GM19025 (cell line): ENCODE measurements at regions not wholly inside any gene's neighbourhood (a gene's known extent, or its start where the extent isn't known, plus 50 kb on each side); places are given as distances from the start of the nearest gene placed in this dataset.
"Not testable (repeated sequence)": the region's sequence is repeated elsewhere in the genome, so short reads cannot be mapped to it uniquely, and the experiment has no call there.

Experiments used
- ATAC-seq: cut with Tn5 transposase; IDR thresholded peaks from one replicate; pipeline ENCODE4 v1.9.1; 2021; ENCODE audit warnings: mild to moderate bottlenecking, low read depth, moderate library complexity; ENCODE audit not compliant: unreplicated experiment

GRCh38 chr13:79191501-79191900 is 214.6 kb downstream of the RBM26 start:
- no peak for ATAC-seq

GRCh38 chr13:79190932-79191331 is 215.1 kb downstream of the RBM26 start:
- ATAC-seq: peak; percentile 32

GRCh38 chr13:79187917-79188690 is 218.0 kb downstream of the RBM26 start:
- ATAC-seq: no peak

GRCh38 chr13:79185580-79185979 is 220.5 kb downstream of the RBM26 start:
- no peak for ATAC-seq

DNA sequence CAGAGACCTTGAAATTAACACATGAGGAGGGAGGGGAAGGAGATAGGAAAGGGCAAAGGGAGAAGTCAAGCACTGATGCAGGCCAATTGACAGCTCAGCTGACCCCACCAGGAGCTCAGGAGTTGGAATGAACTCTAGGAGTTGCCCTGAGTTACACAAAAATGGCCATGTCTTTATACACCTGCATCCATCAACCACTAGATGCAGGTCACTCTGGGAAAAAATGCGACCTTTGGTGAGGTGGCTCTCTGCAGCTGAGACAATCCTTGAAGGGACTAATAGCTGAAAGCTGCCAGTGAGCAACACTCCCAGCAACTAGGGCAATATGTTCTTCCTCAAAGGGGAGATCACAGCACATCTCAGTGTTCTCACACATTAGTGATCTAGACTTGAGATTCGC is 222.8 kb downstream of the RBM26 start:
- ATAC-seq: no peak

- ATAC-seq: not testable (repeated sequence)
Measured at GRCh38 chr13:79173691-79174090, 232.4 kb downstream of the RBM26 start.

DNA sequence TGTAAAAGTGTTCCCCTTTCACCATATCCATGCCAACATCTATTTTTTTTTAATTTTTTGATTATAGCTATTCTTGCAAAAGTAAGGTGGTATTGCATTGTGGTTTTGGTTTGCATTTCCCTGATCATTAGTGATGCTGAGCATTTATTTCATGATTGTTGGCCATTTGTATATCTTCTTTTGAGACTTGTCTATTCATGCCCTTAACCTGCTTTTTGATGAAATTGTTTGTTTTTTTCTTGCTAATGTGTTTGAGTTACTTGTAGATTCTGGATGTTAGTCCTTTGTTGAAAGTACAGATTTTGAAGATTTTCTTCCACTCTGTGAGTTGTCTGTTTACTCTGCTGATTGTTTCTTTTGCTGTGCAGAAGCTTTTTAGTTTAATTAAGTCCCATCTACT is 233.1 kb downstream of the RBM26 start:
- not testable (repeated sequence) for ATAC-seq

DNA sequence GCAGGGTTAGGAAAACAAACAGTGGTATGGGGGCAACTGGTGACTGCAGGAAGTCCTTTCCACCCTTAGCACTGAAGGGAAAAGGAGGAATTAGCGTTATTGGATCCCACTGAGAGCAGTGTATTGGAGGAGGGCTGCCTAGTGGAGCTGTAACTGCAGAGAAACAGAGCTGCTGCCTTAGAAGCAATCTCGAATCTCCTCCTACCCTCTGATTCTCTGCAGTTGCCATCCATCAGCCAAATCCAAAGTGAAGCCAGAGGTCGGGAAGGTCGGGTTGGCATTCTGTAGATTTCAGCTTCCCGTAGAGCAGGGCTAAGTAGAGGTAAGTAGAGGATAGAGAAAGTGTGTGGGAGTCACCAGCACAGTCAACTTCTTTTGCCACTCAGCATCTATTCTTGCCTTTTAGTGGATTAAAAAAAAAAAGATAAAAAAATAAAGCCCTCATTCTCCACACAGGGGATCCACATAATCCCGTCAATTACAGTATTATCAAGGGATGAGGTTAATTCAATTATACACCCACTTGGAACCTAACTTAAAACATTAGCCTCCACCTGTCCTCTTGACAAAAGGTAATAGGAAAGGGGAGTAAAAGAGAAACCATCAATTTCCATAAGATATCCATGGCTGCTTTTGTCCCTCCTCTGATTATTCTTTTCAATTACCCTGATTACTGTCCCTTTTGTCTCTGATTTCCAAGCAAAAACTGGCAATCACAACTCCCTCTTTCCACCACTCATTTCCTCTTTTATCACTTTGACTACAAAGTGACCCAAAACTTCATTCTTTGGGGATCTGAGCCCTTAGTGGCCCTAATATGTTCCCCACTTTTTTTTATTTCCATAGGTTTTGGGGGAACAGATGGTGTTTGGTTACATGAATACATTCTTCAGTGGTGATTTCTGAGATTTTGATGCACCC is 234.7 kb downstream of the RBM26 start:
- ATAC-seq: no peak

DNA sequence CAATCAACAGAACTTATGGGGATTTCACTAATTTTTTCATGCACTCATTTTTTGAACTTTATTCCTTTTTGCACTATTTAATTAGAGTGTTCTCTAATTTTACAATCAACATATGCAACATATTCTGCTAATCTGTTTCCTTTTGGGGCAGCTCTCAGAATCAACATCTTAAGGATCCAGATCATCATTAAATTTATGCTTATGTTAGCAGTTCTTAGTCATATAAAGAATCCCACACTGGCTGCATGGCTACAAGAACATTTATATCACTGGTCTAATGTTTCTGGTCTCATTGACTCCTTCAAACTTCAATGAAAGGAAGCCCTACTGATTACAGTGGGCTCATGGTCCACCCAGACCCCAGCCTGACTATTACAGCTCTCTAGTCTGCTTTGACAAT is 245.2 kb downstream of the RBM26 start:
- no peak for ATAC-seq

DNA sequence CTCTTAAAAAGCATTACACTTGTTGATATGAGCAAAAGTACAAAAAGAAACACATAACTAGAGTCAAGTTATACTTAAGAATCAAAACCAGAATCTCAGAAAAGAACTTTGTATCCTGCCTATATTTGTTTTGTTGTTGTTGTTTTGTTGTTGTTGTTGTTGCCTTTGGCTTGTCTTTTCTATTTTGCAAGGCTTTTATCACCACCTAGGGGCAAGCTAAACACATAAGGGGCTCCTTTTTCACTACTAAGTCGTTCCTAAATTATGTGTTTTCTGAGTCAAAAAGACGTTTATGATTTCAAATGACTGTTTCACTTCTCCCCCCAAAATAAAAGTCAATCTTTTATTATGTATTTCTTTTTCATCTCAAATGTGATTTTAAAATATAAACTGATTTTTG is 250.2 kb downstream of the RBM26 start:
- ATAC-seq: no peak

DNA sequence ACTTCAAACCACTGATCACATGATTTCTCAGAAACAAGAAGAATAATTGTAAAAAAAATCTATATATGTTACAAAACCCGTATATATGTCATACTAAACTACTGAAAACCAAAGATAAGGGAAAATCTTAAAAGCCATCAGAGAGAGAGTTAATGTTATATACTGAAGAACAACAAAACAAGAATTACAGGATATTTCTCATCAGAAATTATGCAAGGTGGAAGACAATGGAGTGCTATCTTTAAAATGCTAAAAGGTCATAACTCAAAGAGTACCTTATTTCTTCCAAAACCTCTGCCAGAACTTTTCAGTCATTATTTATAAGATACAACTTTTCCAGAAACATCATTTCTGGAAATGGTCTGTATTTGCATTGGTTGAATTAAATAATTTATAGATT is 256.8 kb downstream of the RBM26 start:
- no peak for ATAC-seq

GRCh38 chr13:79141082-79141481 is 265.0 kb downstream of the RBM26 start:
- ATAC-seq: no peak

DNA sequence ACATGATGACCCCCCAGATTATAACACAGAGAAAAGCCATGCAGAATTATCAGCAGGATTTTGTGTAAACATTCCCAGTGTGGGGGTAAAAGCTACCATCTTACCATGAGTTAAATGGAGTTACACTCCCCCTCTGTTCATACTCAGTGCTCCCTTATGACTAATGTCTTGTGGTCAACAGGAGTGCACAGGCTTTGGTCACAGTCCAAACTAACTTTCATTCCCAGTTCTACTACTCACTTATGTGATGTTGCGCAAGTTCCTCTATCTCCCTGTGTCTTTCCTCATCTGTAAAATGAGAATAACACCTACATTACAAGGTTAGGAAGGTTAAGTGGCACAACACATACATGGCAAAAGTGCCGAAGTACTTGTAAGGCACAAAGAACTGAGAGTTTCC is 277.9 kb downstream of the RBM26 start:
- ATAC-seq: no peak

GRCh38 chr13:79126706-79127105 is 279.3 kb downstream of the RBM26 start:
- no peak for ATAC-seq

DNA sequence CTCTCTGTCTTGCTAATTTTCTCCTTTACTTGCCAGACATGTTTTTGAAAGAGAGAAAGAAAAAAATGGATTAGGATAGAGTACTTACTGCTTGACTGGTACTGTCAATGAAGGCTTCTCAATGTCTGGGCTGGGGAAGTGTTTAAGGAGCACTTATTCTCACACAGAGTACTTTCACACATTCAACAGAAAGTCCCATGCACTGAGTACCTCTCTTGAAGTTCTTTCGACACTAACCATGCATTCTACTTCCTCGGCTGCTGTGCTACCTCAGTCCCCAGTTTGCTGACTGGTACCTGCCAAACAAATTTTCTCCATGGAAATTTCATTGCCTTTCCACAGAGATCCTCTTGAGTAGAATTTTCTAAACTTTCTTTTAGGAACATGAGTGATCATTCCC is 281.9 kb downstream of the RBM26 start:
- no peak for ATAC-seq

GRCh38 chr13:79121286-79121685 is 284.8 kb downstream of the RBM26 start:
- ATAC-seq: no peak

GRCh38 chr13:79119578-79120107 is 286.4 kb downstream of the RBM26 start:
- ATAC-seq: no peak

- ATAC-seq: no peak
Measured at GRCh38 chr13:79112016-79112415, 294.0 kb downstream of the RBM26 start.

- ATAC-seq: peak; percentile 77
Measured at GRCh38 chr13:79108914-79109643, 297.0 kb downstream of the RBM26 start.

DNA sequence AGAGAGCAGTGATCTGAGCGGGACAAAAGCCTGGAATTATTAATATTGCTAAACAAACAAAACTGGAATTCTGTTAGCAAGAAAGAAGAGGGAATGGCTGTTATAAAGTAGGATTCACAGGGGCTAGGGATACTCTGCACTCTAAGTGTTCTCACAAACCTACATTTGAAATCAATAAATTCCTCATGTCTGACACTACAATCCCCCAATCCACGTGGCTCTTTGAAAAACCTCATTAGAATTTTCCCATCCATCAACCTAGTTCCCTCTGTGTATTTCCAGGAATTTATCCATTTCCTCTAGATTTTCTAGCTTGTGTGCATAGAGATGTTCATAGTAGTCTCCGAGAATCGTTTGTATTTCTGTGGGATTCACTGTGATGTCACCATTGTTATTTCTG is 307.5 kb downstream of the RBM26 start:
- ATAC-seq: no peak

DNA sequence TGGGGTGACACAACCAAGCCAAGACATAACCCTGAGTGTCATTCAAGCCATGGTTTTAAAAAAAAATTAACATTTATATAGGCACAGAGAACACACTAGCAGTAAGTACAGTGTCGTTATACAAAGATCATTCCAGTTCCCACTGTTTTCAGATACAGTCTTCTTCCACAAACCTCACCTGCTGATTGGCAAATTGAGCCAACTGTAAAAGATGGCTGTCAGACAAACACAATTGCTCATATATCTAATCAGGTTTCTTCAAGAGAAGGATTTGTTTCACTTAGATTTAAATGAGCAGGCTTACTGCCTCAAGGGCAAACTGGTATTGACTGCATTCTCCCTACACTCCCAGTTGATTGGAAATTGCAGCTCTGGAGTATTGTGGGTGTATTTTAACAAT is 308.9 kb downstream of the RBM26 start:
- no peak for ATAC-seq
